ENCODE measurements at regions not wholly inside any gene's neighbourhood (a gene's known extent, or its start where the extent isn't known, plus 50 kb on each side); places are given as distances from the start of the nearest gene placed in this dataset.

- TF ChIP-seq, protein P1, sequence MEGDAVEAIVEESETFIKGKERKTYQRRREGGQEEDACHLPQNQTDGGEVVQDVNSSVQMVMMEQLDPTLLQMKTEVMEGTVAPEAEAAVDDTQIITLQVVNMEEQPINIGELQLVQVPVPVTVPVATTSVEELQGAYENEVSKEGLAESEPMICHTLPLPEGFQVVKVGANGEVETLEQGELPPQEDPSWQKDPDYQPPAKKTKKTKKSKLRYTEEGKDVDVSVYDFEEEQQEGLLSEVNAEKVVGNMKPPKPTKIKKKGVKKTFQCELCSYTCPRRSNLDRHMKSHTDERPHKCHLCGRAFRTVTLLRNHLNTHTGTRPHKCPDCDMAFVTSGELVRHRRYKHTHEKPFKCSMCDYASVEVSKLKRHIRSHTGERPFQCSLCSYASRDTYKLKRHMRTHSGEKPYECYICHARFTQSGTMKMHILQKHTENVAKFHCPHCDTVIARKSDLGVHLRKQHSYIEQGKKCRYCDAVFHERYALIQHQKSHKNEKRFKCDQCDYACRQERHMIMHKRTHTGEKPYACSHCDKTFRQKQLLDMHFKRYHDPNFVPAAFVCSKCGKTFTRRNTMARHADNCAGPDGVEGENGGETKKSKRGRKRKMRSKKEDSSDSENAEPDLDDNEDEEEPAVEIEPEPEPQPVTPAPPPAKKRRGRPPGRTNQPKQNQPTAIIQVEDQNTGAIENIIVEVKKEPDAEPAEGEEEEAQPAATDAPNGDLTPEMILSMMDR (conservative IDR thresholded peaks at IDR 0.05; ENCODE audit: low read depth, low read length), result peak; percentile 64
- no peak for TF ChIP-seq MAFK (IDR thresholded peaks at IDR 0.05; ENCODE audit: low read depth, low read length)
- TF ChIP-seq RAD21 (IDR thresholded peaks at IDR 0.05; ENCODE audit: low read length), result peak; percentile 75
- no peak for TF ChIP-seq POLR2A (IDR thresholded peaks at IDR 0.05; ENCODE audit: low read depth, low read length)
- no peak for TF ChIP-seq USF2 (IDR thresholded peaks at IDR 0.05; ENCODE audit: low read depth, low read length)
- TF ChIP-seq FOS (IDR thresholded peaks at IDR 0.05; ENCODE audit: low read depth, low read length), result no peak
- no peak for TF ChIP-seq ELK1 (IDR thresholded peaks at IDR 0.05; ENCODE audit: borderline replicate concordance, low read depth, low read length)
- no peak for TF ChIP-seq MXI1 (IDR thresholded peaks at IDR 0.05; ENCODE audit: borderline replicate concordance, low read depth, low read length)
- TF ChIP-seq RCOR1 (IDR thresholded peaks at IDR 0.05; ENCODE audit: insufficient replicate concordance, low read length), result no peak
- no peak for TF ChIP-seq BHLHE40 (IDR thresholded peaks at IDR 0.05; ENCODE audit: low read depth, low read length)
These were observed 88.9 kb upstream of the WLS start for GRCh38 chr1:68321084-68321685.

All from IMR-90 (cell line).